Activated naive CD8-positive, alpha-beta T cell treated with anti-CD3 and anti-CD28 coated beads, Interleukin-2, amount 50 U/mL, for 24 hours (primary cell): ENCODE measurements at regions not wholly inside any gene's neighbourhood (a gene's known extent, or its start where the extent isn't known, plus 50 kb on each side); places are given as distances from the start of the nearest gene placed in this dataset.
"Not testable (repeated sequence)": the region's sequence is repeated elsewhere in the genome, so short reads cannot be mapped to it uniquely, and the experiment has no call there.

Source experiments
- ATAC-seq: fragments of 150-1000 bp; cut with Tn5 transposase; one replicate; pipeline ENCODE4 v1.10.0; 2021
- DNase-seq: peaks from one replicate; pipeline ENCODE4 v3.0.0; 2021
- H3K27ac Mint-ChIP-seq: one replicate; pipeline ENCODE4 v1.8.0; 2021; ENCODE audit warnings: mild to moderate bottlenecking, mixed read lengths
- H3K27me3 Mint-ChIP-seq: one replicate; pipeline ENCODE4 v1.8.0; 2021; ENCODE audit warnings: mixed read lengths
- H3K36me3 Mint-ChIP-seq: one replicate; pipeline ENCODE4 v1.8.0; 2021; ENCODE audit warnings: low read depth, mixed read lengths
- H3K4me1 Mint-ChIP-seq: one replicate; pipeline ENCODE4 v1.8.0; 2021; ENCODE audit warnings: mixed read lengths
- H3K4me3 Mint-ChIP-seq: one replicate; pipeline ENCODE4 v1.8.0; 2021; ENCODE audit warnings: mild to moderate bottlenecking, moderate library complexity, mixed read lengths
- H3K9me3 Mint-ChIP-seq: one replicate; pipeline ENCODE4 v1.8.0; 2021; ENCODE audit warnings: mixed read lengths

DNA sequence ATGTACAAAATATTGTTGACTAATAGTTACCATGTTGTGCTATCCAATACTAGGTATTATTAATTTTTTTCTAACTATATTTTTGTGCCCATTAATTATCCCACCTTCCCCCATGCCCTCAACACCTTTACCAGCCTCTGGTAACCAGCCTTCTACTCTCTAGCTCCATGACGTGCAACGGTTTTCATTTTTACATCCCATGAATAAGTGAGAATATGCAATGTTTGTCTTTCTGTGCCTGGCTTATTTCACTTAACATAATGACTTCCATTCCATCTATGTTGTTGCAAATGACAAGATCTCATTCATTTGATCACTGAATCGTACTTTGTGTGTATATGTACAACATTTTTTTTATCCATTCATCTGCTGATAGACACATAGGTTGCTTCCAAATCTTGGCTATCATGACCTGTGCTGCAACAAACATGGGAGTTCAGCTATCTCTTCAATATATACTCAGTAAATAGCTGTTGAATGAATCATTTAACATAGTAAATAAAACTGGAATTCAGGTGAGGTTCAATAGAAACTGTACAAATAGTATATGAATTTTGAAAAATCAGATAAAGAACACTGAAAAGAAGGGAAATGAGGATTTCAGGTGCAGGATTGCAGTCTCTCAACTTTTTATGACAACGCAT lies 509.0 kb upstream of the MIR17HG start:
- no peak overlapping the region for H3K4me3 Mint-ChIP-seq
- H3K4me1 Mint-ChIP-seq = no peaks in the 10 kb centered on the region
- H3K27ac Mint-ChIP-seq = no peak overlapping the region
- no peaks in the 10 kb centered on the region for H3K9me3 Mint-ChIP-seq
- no peak for ATAC-seq
- no peaks in the 10 kb centered on the region for H3K36me3 Mint-ChIP-seq
- DNase-seq = no peak
- H3K27me3 Mint-ChIP-seq = no peaks in the 10 kb centered on the region

DNA sequence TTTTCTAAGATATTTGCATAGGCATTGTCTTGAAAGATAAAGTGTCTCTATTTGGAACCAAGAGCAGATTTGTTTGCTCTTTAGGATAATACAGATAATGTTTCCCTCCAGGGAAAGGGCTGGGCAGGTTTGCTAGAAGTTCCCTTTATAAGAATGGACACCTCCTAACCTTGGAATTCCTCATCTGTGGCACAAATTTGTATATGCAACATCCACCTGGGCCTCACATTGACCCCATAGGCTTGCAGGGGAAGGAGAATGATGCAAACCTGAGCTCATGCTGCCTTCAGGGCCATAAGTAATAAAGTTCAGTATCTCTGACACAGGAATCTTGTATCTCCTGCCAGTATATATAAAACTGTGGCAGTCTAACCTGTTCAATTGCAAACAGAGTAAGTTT lies 508.4 kb upstream of the MIR17HG start:
- no peak for DNase-seq
- ATAC-seq = no peak
- H3K27me3 Mint-ChIP-seq = no peaks in the 10 kb centered on the region
- no peaks in the 10 kb centered on the region for H3K36me3 Mint-ChIP-seq
- no peaks in the 10 kb centered on the region for H3K4me1 Mint-ChIP-seq
- H3K27ac Mint-ChIP-seq = no peak overlapping the region
- H3K4me3 Mint-ChIP-seq = no peak overlapping the region
- H3K9me3 Mint-ChIP-seq = no peaks in the 10 kb centered on the region

DNA sequence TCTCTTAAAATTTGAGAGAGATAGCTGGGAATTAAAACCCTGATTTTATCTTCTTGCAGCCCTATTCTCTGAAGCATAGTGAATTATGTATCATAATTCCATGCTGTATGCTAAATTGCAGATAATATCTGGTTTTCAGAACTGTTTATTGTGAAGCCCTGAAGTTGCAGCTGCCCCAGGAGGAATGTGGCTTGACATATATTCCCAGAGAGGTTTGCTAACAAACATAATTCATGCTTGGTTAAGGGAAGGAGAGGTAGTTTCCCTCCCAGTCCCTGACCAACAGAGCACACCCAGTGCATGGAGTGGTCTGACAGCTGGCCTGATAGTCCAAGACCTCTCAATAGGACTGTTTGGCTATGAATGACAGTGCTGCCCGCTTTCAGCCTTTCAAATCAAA lies 500.6 kb upstream of the MIR17HG start:
- DNase-seq (no peak), ATAC-seq (no peak)
- peaks cover 6% of the 10 kb centered on the region for H3K9me3 Mint-ChIP-seq
- no peaks in the 10 kb centered on the region for H3K27me3 Mint-ChIP-seq
- H3K36me3 Mint-ChIP-seq = no peaks in the 10 kb centered on the region
- H3K4me3 Mint-ChIP-seq = no peak overlapping the region
- H3K27ac Mint-ChIP-seq = no peak overlapping the region
- H3K4me1 Mint-ChIP-seq = no peaks in the 10 kb centered on the region

DNA sequence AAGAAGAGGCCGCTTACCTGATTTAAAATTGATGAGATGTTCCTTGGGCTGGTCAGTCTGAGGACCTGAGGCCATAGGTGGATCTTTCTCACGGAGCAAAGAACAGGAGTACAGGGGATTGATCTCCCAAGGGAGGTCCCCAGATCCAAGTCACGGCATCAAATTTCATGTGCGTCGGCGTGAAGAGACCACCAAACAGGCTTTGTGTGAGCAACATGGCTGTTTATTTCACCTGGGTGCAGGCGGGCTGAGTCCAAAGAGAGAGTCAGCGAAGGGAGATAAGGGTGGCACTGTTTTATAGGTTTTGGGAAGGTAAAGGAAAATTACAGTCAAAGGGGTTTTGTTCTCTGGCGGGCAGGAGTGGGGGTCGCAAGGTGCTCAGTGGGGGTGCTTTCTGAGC lies 493.8 kb upstream of the MIR17HG start:
- not testable (repeated sequence) for H3K4me3 Mint-ChIP-seq, H3K36me3 Mint-ChIP-seq, ATAC-seq, H3K4me1 Mint-ChIP-seq, H3K9me3 Mint-ChIP-seq, H3K27ac Mint-ChIP-seq, DNase-seq, H3K27me3 Mint-ChIP-seq

DNA sequence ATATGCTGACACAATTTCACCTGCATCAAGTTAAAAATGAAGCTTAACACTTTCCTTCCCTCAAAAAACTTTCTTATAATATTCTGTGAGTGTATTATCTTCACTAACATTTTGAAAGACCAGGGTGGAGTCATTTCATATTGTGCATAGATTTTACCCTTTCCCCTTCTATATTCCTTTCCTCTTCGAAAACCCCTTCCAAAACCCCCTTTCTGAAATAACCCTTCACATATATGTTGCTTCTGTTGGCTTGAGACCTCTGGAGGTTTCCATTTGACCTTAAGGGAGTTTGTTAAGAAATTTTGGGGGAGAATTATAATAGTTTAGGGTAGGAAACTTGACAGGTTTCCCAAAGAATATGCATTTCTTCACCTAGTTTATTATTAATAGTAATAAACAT lies 489.6 kb upstream of the MIR17HG start:
- DNase-seq (no peak), ATAC-seq (no peak)
- Mint-ChIP-seq H3K27me3 (no peaks in the 10 kb centered on the region), H3K4me3 (no peak overlapping the region), H3K36me3 (no peaks in the 10 kb centered on the region), H3K9me3 (no peaks in the 10 kb centered on the region), H3K4me1 (no peaks in the 10 kb centered on the region), H3K27ac (no peak overlapping the region)

DNA sequence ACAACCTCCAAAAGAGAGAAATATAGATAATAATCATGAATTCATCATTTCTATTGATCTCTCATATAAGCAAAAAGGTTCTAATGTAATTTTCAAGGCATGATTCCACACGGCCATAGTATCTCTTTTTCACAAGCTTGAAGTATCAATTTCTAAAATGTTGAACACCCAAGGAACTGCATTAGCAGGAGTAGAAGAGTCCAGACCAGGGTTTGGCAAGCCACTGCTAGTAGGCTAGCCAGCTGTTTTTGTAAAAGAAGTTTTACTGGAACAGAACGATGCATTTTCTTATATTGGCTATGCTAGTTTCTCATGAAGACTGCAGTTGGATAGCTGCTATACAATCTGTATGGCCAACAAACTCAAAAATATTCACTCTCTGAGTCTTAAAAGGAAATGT lies 481.5 kb upstream of the MIR17HG start:
- Mint-ChIP-seq H3K9me3 (no peaks in the 10 kb centered on the region), H3K27ac (no peak overlapping the region), H3K4me1 (no peaks in the 10 kb centered on the region), H3K4me3 (no peak overlapping the region), H3K36me3 (no peaks in the 10 kb centered on the region), H3K27me3 (no peaks in the 10 kb centered on the region)
- ATAC-seq (no peak), DNase-seq (no peak)

DNA sequence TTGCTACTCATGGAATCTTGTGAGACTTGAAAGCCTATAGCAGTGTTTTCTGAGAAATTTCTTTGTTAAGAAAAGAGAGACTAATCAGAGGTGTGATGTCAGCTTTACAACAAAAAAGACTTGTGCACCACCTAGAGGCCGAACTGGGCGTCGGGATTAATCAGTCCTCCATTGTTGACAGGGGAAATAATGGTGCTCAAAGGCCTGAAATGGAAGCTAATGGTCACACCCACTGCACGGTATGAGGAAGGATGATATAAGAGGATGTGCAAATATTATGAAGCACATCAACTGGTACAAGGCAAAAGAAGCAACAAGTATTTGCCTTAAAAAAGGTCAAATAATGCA lies 480.2 kb upstream of the MIR17HG start:
- peak; percentile 59 for ATAC-seq

DNA sequence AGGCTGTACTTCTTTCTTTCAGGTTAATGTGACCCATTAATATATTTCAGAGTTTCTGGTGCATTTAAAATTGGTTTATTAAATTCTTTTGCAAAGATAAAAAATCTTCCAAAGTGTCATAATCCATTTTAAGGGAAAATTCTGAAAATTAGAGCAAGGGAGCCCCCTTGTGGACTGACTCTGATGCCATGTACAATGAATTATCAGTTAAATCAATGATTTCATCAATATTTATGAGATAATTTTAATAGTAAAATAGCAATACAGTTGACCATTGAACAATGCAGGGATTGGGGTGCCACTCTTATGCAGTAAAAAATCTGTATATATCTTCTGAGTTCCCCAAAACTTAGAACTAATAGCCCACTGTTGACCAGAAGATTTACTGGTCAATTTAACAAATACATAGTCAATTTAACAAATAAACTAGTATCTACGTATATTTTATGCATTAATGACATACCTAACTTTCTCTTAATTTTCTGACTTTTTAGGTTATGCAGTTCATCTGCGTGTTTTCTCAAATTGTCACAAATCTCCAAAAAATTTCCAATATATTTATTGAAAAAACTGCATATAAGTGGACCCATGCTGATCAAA lies 479.1 kb upstream of the MIR17HG start:
- ATAC-seq (no peak), DNase-seq (peak; percentile 3)
- Mint-ChIP-seq H3K9me3 (no peaks in the 10 kb centered on the region), H3K4me1 (no peaks in the 10 kb centered on the region), H3K27me3 (no peaks in the 10 kb centered on the region), H3K36me3 (no peaks in the 10 kb centered on the region), H3K27ac (no peak overlapping the region), H3K4me3 (no peak overlapping the region)

More for the DNA sequence above, 480.2 kb upstream of the MIR17HG start:
- Mint-ChIP-seq H3K4me3 (no peak overlapping the region), H3K36me3 (no peaks in the 10 kb centered on the region), H3K4me1 (no peaks in the 10 kb centered on the region), H3K27me3 (no peaks in the 10 kb centered on the region), H3K27ac (no peak overlapping the region), H3K9me3 (no peaks in the 10 kb centered on the region)
- peak; percentile 19 for DNase-seq

DNA sequence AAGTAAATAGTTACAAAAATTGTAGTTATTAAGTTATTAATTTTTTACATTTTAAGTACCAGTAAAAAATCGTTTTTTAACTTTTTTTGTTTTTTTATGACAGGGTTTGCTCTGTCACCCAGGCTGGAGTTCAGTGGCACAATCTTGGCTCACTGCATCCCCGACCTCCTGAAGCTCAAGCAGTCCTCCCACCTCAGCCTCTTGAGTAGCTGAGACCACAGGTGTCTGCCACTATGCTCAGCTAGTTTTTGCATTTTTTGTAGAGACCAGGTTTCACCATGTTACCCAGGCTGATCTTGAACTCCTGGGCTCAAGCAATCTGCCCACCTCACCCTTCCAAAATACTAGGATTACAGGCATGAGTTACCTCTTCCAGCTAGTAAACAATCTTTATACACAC lies 477.9 kb upstream of the MIR17HG start:
- DNase-seq = no peak
- Mint-ChIP-seq H3K9me3 (no peaks in the 10 kb centered on the region), H3K27me3 (no peaks in the 10 kb centered on the region), H3K4me1 (no peaks in the 10 kb centered on the region), H3K27ac (no peak overlapping the region), H3K4me3 (no peak overlapping the region), H3K36me3 (no peaks in the 10 kb centered on the region)
- ATAC-seq = no peak

DNA sequence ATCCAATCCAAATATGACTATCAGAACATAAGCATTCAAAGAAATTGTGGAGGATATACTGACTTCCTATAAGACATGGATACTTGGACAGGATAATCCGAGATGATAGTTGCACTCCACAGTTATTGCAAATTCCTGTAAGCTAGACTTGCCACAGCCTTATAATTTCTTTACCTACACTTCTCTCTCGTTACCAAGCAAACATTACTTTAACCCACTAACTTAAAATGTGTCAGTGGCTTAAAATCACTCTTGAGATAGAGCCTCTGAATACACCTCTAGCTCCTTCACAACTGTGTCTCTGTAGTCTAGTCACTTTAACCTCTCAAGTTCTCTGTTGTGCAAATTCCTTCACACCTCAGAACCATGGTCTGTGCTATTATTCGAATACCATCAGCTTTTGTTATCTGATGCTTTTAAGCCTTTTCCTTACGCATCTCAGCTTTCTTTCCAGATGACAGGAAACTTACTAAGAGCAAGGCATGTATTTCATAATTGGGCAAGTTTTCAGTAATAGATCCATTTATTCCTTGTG lies 474.9 kb upstream of the MIR17HG start:
- H3K36me3 Mint-ChIP-seq = no peaks in the 10 kb centered on the region
- no peaks in the 10 kb centered on the region for H3K27me3 Mint-ChIP-seq
- no peak for DNase-seq
- no peaks in the 10 kb centered on the region for H3K4me1 Mint-ChIP-seq
- no peak overlapping the region for H3K27ac Mint-ChIP-seq
- no peak overlapping the region for H3K4me3 Mint-ChIP-seq
- H3K9me3 Mint-ChIP-seq = no peaks in the 10 kb centered on the region
- no peak for ATAC-seq

DNA sequence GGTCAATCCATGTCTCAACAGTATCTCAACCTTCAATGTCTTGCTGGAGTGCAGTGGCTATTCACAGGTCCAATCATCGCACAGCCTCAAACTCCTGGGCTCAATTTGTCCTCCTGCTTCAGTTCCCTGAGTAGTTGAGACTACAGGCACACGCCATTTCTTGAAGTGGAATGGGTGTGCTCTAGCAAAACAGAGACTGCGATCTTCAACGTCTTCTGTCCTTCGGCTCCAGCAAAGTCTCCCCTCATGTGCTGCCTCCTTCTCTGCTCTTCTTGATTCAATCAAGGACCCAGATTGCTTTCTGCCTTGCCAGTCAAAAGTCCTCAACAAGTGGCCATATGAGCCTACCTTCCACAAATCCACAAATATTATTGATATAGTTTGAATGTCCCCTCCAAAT lies 466.7 kb upstream of the MIR17HG start:
- H3K4me3 Mint-ChIP-seq = no peak overlapping the region
- no peak for DNase-seq
- H3K27ac Mint-ChIP-seq = no peak overlapping the region
- ATAC-seq = no peak
- no peaks in the 10 kb centered on the region for H3K9me3 Mint-ChIP-seq
- H3K36me3 Mint-ChIP-seq = no peaks in the 10 kb centered on the region
- no peaks in the 10 kb centered on the region for H3K4me1 Mint-ChIP-seq
- H3K27me3 Mint-ChIP-seq = no peaks in the 10 kb centered on the region

DNA sequence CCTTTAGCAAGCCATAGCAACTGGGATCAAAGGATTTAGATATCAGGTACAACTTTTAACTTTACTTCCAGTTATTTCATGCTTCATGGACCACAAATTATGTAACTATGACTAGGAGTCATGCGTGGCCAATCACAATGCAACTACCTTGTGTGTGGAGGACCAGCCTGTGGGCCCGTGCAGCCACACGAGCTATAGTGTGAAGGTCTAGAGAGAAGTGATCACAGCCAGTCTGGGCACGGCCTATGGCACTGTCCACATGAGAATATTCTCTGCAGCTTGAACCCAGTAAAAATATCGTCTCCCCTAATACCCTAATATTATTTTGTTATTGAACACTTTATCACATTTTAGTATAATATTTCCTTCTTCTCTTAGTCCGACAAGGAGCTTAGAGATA lies 464.9 kb upstream of the MIR17HG start:
- Mint-ChIP-seq H3K27ac (no peak overlapping the region), H3K36me3 (no peaks in the 10 kb centered on the region)

DNA sequence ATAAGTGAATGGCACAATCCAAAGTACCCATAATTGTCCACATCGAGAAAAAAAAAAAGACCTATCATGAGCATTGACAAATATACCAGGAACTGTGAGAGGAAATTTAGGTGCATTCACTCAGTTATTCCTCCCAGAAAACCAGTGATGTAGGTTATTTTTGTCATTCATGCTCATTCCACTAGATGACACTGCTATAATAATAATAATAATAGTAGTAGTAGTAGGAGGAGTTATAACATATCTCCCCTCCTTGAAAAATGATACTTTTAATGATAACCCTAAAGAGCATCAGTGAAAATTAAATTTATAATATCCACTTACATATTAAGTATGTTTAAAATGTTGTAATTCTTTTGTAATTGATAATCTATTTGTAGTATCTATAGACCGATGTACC lies 463.9 kb upstream of the MIR17HG start:
- no peaks in the 10 kb centered on the region for H3K4me1 Mint-ChIP-seq
- DNase-seq = no peak
- H3K27ac Mint-ChIP-seq = no peak overlapping the region
- H3K9me3 Mint-ChIP-seq = no peaks in the 10 kb centered on the region
- no peaks in the 10 kb centered on the region for H3K27me3 Mint-ChIP-seq
- H3K36me3 Mint-ChIP-seq = no peaks in the 10 kb centered on the region
- no peak overlapping the region for H3K4me3 Mint-ChIP-seq
- no peak for ATAC-seq

More for the DNA sequence above, 464.9 kb upstream of the MIR17HG start:
- ATAC-seq (no peak), DNase-seq (no peak)
- Mint-ChIP-seq H3K9me3 (no peaks in the 10 kb centered on the region), H3K4me3 (no peak overlapping the region), H3K4me1 (no peaks in the 10 kb centered on the region), H3K27me3 (no peaks in the 10 kb centered on the region)

DNA sequence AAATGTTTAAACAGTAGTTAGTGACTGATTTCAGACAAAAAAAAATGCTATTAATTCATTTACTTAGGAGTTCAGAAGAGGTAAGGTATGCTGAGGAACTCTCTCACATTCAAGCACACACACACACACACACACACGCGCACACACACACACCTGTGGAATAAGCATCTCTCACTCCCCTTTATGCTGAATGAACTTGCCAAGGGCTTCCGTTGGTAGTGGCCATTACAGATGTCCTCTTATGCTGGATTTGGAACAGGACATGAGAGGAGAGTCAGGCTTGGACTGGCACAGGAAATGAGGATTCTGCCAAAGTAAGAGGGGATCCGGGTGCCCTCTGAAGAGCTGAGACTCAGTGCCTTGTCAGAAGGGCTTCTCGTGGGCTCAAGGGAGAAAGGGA lies 463.4 kb upstream of the MIR17HG start:
- ATAC-seq (no peak), DNase-seq (no peak)
- Mint-ChIP-seq H3K4me3 (no peak overlapping the region), H3K27ac (no peak overlapping the region), H3K36me3 (no peaks in the 10 kb centered on the region), H3K4me1 (no peaks in the 10 kb centered on the region), H3K27me3 (no peaks in the 10 kb centered on the region), H3K9me3 (no peaks in the 10 kb centered on the region)

DNA sequence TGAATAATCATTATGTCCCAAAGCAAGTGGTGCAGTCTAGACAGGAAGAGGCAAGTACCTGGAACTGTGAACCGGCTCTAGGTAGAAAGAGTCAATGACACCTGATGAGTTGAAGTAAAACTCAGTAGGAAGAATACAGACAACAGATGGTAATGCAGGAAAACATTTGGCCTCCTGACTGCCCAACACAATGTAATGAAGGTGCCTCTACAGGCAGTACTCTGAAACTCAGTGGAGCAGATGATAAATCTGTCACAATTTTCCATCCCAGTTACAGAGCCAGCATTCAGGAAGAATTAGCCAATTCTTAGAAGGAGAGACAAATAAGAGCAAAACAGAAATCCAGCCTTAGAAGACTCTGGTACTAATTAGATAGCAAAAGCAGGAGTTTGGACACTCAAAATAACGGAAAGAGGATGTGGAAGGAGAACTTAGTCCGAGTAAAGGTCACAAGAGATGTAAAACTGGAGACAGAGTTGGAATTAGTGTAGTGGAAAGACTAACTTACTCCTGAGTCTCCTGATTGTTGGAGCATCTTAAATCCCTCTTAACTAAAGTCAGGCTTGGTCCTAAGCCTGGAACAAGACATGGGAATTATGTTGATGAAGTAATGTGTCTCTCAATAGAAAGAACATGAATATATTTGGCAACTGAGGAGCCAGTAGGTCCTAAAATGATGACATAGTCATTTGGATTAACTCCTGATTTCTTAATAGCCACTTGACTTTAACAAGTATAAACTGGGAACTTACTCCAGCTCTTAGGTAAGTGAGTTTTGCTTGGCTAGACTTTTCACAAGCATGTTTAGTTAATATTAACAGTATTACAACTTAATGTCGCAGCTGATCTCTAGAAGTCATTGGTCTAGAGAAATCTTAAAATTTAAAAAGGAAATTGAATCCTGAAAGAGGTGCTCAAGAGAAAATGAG lies 457.3 kb upstream of the MIR17HG start:
- Mint-ChIP-seq H3K4me3 (no peak overlapping the region), H3K36me3 (no peaks in the 10 kb centered on the region), H3K27me3 (no peaks in the 10 kb centered on the region), H3K4me1 (no peaks in the 10 kb centered on the region), H3K9me3 (no peaks in the 10 kb centered on the region), H3K27ac (no peak overlapping the region)
- ATAC-seq (no peak), DNase-seq (no peak)
